HEK293 (cell line): ENCODE measurements at regions not wholly inside any gene's neighbourhood (a gene's known extent, or its start where the extent isn't known, plus 50 kb on each side); places are given as distances from the start of the nearest gene placed in this dataset.

ENCODE experiments used
- ZFP3 ChIP-seq: fragments of 450-650 bp; formaldehyde crosslinking; IDR thresholded peaks from 2 replicates; pipeline ENCODE4 v1.5.1; 2016; ENCODE audit warnings: low read depth, missing biosample characterization, missing genetic modification characterization
- ZNF600 ChIP-seq: fragments of 450-650 bp; formaldehyde crosslinking; IDR thresholded peaks from 2 replicates; pipeline ENCODE4 v1.5.1; 2016; ENCODE audit warnings: missing biosample characterization, missing genetic modification characterization
- ZNF701 ChIP-seq: fragments of 450-650 bp; formaldehyde crosslinking; IDR thresholded peaks from 2 replicates; pipeline ENCODE4 v1.5.1; 2016; ENCODE audit warnings: missing biosample characterization, missing genetic modification characterization
- ZXDB ChIP-seq: fragments of 450-650 bp; formaldehyde crosslinking; IDR thresholded peaks from 2 replicates; pipeline ENCODE4 v1.5.1; 2016; ENCODE audit warnings: missing biosample characterization, missing genetic modification characterization
- TF ChIP-seq, protein P1 (sequence below): fragments of 450-650 bp; formaldehyde crosslinking; IDR thresholded peaks from 2 replicates; pipeline ENCODE4 v1.5.1; 2016; ENCODE audit warnings: missing biosample characterization, missing genetic modification characterization
- TF ChIP-seq, protein P2 (sequence below): fragments of 450-650 bp; formaldehyde crosslinking; IDR thresholded peaks from 2 replicates; pipeline ENCODE4 v1.5.1; 2016; ENCODE audit warnings: missing biosample characterization, missing genetic modification characterization, low read depth

DNA sequence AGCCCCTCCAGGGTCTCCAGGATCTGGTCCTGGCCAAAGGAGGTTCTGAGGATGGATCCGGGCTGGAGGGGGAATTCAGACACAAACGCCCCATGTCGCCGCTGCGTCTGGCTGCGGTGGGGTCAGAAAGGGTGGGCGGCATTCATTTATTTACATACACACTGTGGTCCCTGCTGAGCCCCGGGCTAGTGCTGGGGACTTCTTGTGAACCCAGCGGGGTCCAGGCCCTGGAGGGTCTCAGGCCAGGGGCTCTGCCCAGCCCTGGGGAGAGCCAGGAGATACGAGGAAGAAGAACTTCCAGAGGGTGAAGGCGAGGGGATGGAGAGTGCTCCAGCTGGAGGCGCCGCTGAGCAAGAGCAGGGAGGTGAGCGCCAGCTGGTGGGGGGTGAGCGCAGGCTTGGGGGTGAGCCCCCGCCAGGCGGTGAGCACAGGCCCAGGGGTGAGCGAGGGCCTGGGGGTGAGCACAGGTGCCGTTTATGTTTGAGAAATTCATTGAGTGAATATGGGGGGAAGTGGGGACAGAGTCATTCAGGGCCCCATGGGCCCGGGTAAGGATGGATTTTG is 68.1 kb downstream of the NCOR2 start:
- TF ChIP-seq, protein P1, sequence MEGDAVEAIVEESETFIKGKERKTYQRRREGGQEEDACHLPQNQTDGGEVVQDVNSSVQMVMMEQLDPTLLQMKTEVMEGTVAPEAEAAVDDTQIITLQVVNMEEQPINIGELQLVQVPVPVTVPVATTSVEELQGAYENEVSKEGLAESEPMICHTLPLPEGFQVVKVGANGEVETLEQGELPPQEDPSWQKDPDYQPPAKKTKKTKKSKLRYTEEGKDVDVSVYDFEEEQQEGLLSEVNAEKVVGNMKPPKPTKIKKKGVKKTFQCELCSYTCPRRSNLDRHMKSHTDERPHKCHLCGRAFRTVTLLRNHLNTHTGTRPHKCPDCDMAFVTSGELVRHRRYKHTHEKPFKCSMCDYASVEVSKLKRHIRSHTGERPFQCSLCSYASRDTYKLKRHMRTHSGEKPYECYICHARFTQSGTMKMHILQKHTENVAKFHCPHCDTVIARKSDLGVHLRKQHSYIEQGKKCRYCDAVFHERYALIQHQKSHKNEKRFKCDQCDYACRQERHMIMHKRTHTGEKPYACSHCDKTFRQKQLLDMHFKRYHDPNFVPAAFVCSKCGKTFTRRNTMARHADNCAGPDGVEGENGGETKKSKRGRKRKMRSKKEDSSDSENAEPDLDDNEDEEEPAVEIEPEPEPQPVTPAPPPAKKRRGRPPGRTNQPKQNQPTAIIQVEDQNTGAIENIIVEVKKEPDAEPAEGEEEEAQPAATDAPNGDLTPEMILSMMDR: no peak; the same call in 1 of the 2 replicates
- TF ChIP-seq ZXDB (tag by site-specific recombination) (no peak), ZFP3 (tag by site-specific recombination) (no peak), ZNF600 (tag by site-specific recombination) (no peak), ZNF701 (no peak)
- TF ChIP-seq, protein P2, sequence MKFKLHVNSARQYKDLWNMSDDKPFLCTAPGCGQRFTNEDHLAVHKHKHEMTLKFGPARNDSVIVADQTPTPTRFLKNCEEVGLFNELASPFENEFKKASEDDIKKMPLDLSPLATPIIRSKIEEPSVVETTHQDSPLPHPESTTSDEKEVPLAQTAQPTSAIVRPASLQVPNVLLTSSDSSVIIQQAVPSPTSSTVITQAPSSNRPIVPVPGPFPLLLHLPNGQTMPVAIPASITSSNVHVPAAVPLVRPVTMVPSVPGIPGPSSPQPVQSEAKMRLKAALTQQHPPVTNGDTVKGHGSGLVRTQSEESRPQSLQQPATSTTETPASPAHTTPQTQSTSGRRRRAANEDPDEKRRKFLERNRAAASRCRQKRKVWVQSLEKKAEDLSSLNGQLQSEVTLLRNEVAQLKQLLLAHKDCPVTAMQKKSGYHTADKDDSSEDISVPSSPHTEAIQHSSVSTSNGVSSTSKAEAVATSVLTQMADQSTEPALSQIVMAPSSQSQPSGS (tag by site-specific recombination): no peak
